ENCODE measurements at regions not wholly inside any gene's neighbourhood (a gene's known extent, or its start where the extent isn't known, plus 50 kb on each side); places are given as distances from the start of the nearest gene placed in this dataset.

GRCh38 chr15:38682363-38682762 lies 117.7 kb upstream of the RASGRP1 start:
- Histone ChIP-seq H3K4me2 (ENCODE audit: low read length) (no peak overlapping the region), H3K36me3 (ENCODE audit: insufficient read depth, low read length) (no peaks in the 10 kb centered on the region), H3K4me3 (ENCODE audit: low read length) (no peak overlapping the region), H3K27me3 (ENCODE audit: control insufficient read depth, insufficient read depth, low read length) (peaks cover 16% of the 10 kb centered on the region), H3K9me3 (replicated peaks; ENCODE audit: low read length) (no peaks in the 10 kb centered on the region), H3K4me1 (ENCODE audit: control insufficient read depth, insufficient read depth, low read length) (no peaks in the 10 kb centered on the region), H3K9ac (ENCODE audit: low read depth, low read length) (no peak overlapping the region)

- no peaks in the 10 kb centered on the region for H3K4me1 ChIP-seq (ENCODE audit: control insufficient read depth, insufficient read depth, low read length)
- H3K4me2 ChIP-seq (ENCODE audit: low read length) = no peak overlapping the region
- no peak overlapping the region for H3K9ac ChIP-seq (ENCODE audit: low read depth, low read length)
- no peaks in the 10 kb centered on the region for H3K9me3 ChIP-seq (replicated peaks; ENCODE audit: low read length)
- peaks cover 11% of the 10 kb centered on the region for H3K27me3 ChIP-seq (ENCODE audit: control insufficient read depth, insufficient read depth, low read length)
- H3K4me3 ChIP-seq (ENCODE audit: low read length) = no peak overlapping the region
- no peaks in the 10 kb centered on the region for H3K36me3 ChIP-seq (ENCODE audit: insufficient read depth, low read length)
These were observed 118.2 kb upstream of the RASGRP1 start for GRCh38 chr15:38682861-38683260.

- no peaks in the 10 kb centered on the region for H3K4me1 ChIP-seq (ENCODE audit: control insufficient read depth, insufficient read depth, low read length)
- no peak overlapping the region for H3K4me3 ChIP-seq (ENCODE audit: low read length)
- H3K4me2 ChIP-seq (ENCODE audit: low read length) = no peak overlapping the region
- H3K9me3 ChIP-seq (replicated peaks; ENCODE audit: low read length) = no peaks in the 10 kb centered on the region
- no peak overlapping the region for H3K9ac ChIP-seq (ENCODE audit: low read depth, low read length)
- H3K36me3 ChIP-seq (ENCODE audit: insufficient read depth, low read length) = no peaks in the 10 kb centered on the region
- peaks cover 8% of the 10 kb centered on the region for H3K27me3 ChIP-seq (ENCODE audit: control insufficient read depth, insufficient read depth, low read length)
These were observed 119.0 kb upstream of the RASGRP1 start for GRCh38 chr15:38683382-38684242.

GRCh38 chr15:38684440-38685010 lies 119.9 kb upstream of the RASGRP1 start:
- no peaks in the 10 kb centered on the region for H3K9me3 ChIP-seq (replicated peaks; ENCODE audit: low read length)
- peaks cover 8% of the 10 kb centered on the region for H3K27me3 ChIP-seq (ENCODE audit: control insufficient read depth, insufficient read depth, low read length)
- H3K9ac ChIP-seq (ENCODE audit: low read depth, low read length) = no peak overlapping the region
- H3K4me3 ChIP-seq (ENCODE audit: low read length) = no peak overlapping the region
- no peaks in the 10 kb centered on the region for H3K36me3 ChIP-seq (ENCODE audit: insufficient read depth, low read length)
- H3K4me1 ChIP-seq (ENCODE audit: control insufficient read depth, insufficient read depth, low read length) = no peaks in the 10 kb centered on the region
- no peak overlapping the region for H3K4me2 ChIP-seq (ENCODE audit: low read length)

- Histone ChIP-seq H3K9ac (ENCODE audit: low read depth, low read length) (no peak overlapping the region), H3K27me3 (ENCODE audit: control insufficient read depth, insufficient read depth, low read length) (peaks cover 4% of the 10 kb centered on the region), H3K4me1 (ENCODE audit: control insufficient read depth, insufficient read depth, low read length) (no peaks in the 10 kb centered on the region), H3K4me2 (ENCODE audit: low read length) (no peak overlapping the region), H3K9me3 (replicated peaks; ENCODE audit: low read length) (no peaks in the 10 kb centered on the region), H3K36me3 (ENCODE audit: insufficient read depth, low read length) (no peaks in the 10 kb centered on the region), H3K4me3 (ENCODE audit: low read length) (no peak overlapping the region)
These were observed 121.2 kb upstream of the RASGRP1 start for GRCh38 chr15:38685686-38686339.

- H3K9ac ChIP-seq (ENCODE audit: low read depth, low read length) = no peak overlapping the region
- no peak overlapping the region for H3K4me2 ChIP-seq (ENCODE audit: low read length)
- no peaks in the 10 kb centered on the region for H3K36me3 ChIP-seq (ENCODE audit: insufficient read depth, low read length)
- H3K27me3 ChIP-seq (ENCODE audit: control insufficient read depth, insufficient read depth, low read length) = peaks cover 4% of the 10 kb centered on the region
- no peaks in the 10 kb centered on the region for H3K9me3 ChIP-seq (replicated peaks; ENCODE audit: low read length)
- H3K4me1 ChIP-seq (ENCODE audit: control insufficient read depth, insufficient read depth, low read length) = no peaks in the 10 kb centered on the region
- H3K4me3 ChIP-seq (ENCODE audit: low read length) = no peak overlapping the region
These were observed 122.7 kb upstream of the RASGRP1 start for GRCh38 chr15:38687340-38687739.

- peaks cover 1% of the 10 kb centered on the region for H3K27me3 ChIP-seq (ENCODE audit: control insufficient read depth, insufficient read depth, low read length)
- no peak overlapping the region for H3K4me2 ChIP-seq (ENCODE audit: low read length)
- no peak overlapping the region for H3K9ac ChIP-seq (ENCODE audit: low read depth, low read length)
- no peaks in the 10 kb centered on the region for H3K4me1 ChIP-seq (ENCODE audit: control insufficient read depth, insufficient read depth, low read length)
- no peak overlapping the region for H3K4me3 ChIP-seq (ENCODE audit: low read length)
- H3K9me3 ChIP-seq (replicated peaks; ENCODE audit: low read length) = no peaks in the 10 kb centered on the region
- no peaks in the 10 kb centered on the region for H3K36me3 ChIP-seq (ENCODE audit: insufficient read depth, low read length)
These were observed 123.3 kb upstream of the RASGRP1 start for GRCh38 chr15:38687775-38688495.

- no peak overlapping the region for H3K9ac ChIP-seq (ENCODE audit: low read depth, low read length)
- no peaks in the 10 kb centered on the region for H3K9me3 ChIP-seq (replicated peaks; ENCODE audit: low read length)
- H3K4me3 ChIP-seq (ENCODE audit: low read length) = no peak overlapping the region
- H3K36me3 ChIP-seq (ENCODE audit: insufficient read depth, low read length) = no peaks in the 10 kb centered on the region
- no peaks in the 10 kb centered on the region for H3K27me3 ChIP-seq (ENCODE audit: control insufficient read depth, insufficient read depth, low read length)
- H3K4me2 ChIP-seq (ENCODE audit: low read length) = no peak overlapping the region
- H3K4me1 ChIP-seq (ENCODE audit: control insufficient read depth, insufficient read depth, low read length) = no peaks in the 10 kb centered on the region
These were observed 124.1 kb upstream of the RASGRP1 start for GRCh38 chr15:38688761-38689160.

GRCh38 chr15:38689522-38689921 lies 124.9 kb upstream of the RASGRP1 start:
- Histone ChIP-seq H3K9me3 (replicated peaks; ENCODE audit: low read length) (no peaks in the 10 kb centered on the region), H3K4me3 (ENCODE audit: low read length) (no peak overlapping the region), H3K4me2 (ENCODE audit: low read length) (no peak overlapping the region), H3K4me1 (ENCODE audit: control insufficient read depth, insufficient read depth, low read length) (no peaks in the 10 kb centered on the region), H3K36me3 (ENCODE audit: insufficient read depth, low read length) (no peaks in the 10 kb centered on the region), H3K27me3 (ENCODE audit: control insufficient read depth, insufficient read depth, low read length) (no peaks in the 10 kb centered on the region), H3K9ac (ENCODE audit: low read depth, low read length) (no peak overlapping the region)

- Histone ChIP-seq H3K36me3 (ENCODE audit: insufficient read depth, low read length) (no peaks in the 10 kb centered on the region), H3K9me3 (replicated peaks; ENCODE audit: low read length) (no peaks in the 10 kb centered on the region), H3K4me3 (ENCODE audit: low read length) (no peak overlapping the region), H3K4me2 (ENCODE audit: low read length) (no peak overlapping the region), H3K9ac (ENCODE audit: low read depth, low read length) (no peak overlapping the region), H3K27me3 (ENCODE audit: control insufficient read depth, insufficient read depth, low read length) (no peaks in the 10 kb centered on the region), H3K4me1 (ENCODE audit: control insufficient read depth, insufficient read depth, low read length) (no peaks in the 10 kb centered on the region)
These were observed 125.6 kb upstream of the RASGRP1 start for GRCh38 chr15:38690216-38690615.

- H3K9ac ChIP-seq (ENCODE audit: low read depth, low read length) = no peak overlapping the region
- no peaks in the 10 kb centered on the region for H3K27me3 ChIP-seq (ENCODE audit: control insufficient read depth, insufficient read depth, low read length)
- no peaks in the 10 kb centered on the region for H3K36me3 ChIP-seq (ENCODE audit: insufficient read depth, low read length)
- no peak overlapping the region for H3K4me3 ChIP-seq (ENCODE audit: low read length)
- no peak overlapping the region for H3K4me2 ChIP-seq (ENCODE audit: low read length)
- no peaks in the 10 kb centered on the region for H3K4me1 ChIP-seq (ENCODE audit: control insufficient read depth, insufficient read depth, low read length)
- no peaks in the 10 kb centered on the region for H3K9me3 ChIP-seq (replicated peaks; ENCODE audit: low read length)
These were observed 126.2 kb upstream of the RASGRP1 start for GRCh38 chr15:38690719-38691332.

All from skeletal muscle satellite cell (primary cell).